ENCODE measurements at regions not wholly inside any gene's neighbourhood (a gene's known extent, or its start where the extent isn't known, plus 50 kb on each side); places are given as distances from the start of the nearest gene placed in this dataset.
"Not testable (repeated sequence)": the region's sequence is repeated elsewhere in the genome, so short reads cannot be mapped to it uniquely, and the experiment has no call there.

- TF ChIP-seq EP300, POLR2A (IDR thresholded peaks at IDR 0.05): not testable (repeated sequence)
- TF ChIP-seq, protein P1, sequence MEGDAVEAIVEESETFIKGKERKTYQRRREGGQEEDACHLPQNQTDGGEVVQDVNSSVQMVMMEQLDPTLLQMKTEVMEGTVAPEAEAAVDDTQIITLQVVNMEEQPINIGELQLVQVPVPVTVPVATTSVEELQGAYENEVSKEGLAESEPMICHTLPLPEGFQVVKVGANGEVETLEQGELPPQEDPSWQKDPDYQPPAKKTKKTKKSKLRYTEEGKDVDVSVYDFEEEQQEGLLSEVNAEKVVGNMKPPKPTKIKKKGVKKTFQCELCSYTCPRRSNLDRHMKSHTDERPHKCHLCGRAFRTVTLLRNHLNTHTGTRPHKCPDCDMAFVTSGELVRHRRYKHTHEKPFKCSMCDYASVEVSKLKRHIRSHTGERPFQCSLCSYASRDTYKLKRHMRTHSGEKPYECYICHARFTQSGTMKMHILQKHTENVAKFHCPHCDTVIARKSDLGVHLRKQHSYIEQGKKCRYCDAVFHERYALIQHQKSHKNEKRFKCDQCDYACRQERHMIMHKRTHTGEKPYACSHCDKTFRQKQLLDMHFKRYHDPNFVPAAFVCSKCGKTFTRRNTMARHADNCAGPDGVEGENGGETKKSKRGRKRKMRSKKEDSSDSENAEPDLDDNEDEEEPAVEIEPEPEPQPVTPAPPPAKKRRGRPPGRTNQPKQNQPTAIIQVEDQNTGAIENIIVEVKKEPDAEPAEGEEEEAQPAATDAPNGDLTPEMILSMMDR (IDR thresholded peaks at IDR 0.05): not testable (repeated sequence)
Measured at GRCh38 chr13:78866076-78866475, 207.1 kb upstream of the OBI1 start.

All from gastroesophageal sphincter (tissue), 3 donors.